SU-DHL-6 (cell line): ENCODE measurements at regions not wholly inside any gene's neighbourhood (a gene's known extent, or its start where the extent isn't known, plus 50 kb on each side); places are given as distances from the start of the nearest gene placed in this dataset.

ENCODE experiments used
- H2AFZ ChIP-seq: fragments of 200-600 bp; sonication (generic); 2 replicates; pipeline ENCODE4 v1.6.1; 2014; ENCODE audit warnings: low read depth, mild to moderate bottlenecking, moderate library complexity, mixed read lengths, antibody characterized with exemption, low read length; ENCODE audit not compliant: severe bottlenecking
- H3F3A ChIP-seq: fragments of 200-600 bp; shearing (Covaris generic); 2 replicates; pipeline ENCODE4 v1.6.0; 2016; ENCODE audit warnings: antibody characterized with exemption, mild to moderate bottlenecking; ENCODE audit not compliant: insufficient read depth
- H3K27ac ChIP-seq: fragments of 200-600 bp; sonication (generic); 2 replicates; pipeline ENCODE4 v1.5.1; 2016; ENCODE audit warnings: low read depth, mild to moderate bottlenecking, low read length, moderate library complexity, mixed read lengths
- H3K27me3 ChIP-seq: fragments of 200-600 bp; sonication (generic), shearing (Covaris generic); 2 replicates; pipeline ENCODE4 v1.6.0; 2014; ENCODE audit warnings: mild to moderate bottlenecking, low read length
- H3K36me3 ChIP-seq: fragments of 200-600 bp; sonication (generic); 2 replicates; pipeline ENCODE4 v1.6.1; 2014; ENCODE audit warnings: mild to moderate bottlenecking, low read length, mixed read lengths
- H3K4me2 ChIP-seq: fragments of 300-600, 200-600 bp; shearing (Covaris generic), sonication (generic); 2 replicates; pipeline ENCODE4 v1.6.0; 2014; ENCODE audit warnings: low read length, low read depth, mild to moderate bottlenecking; ENCODE audit not compliant: poor library complexity, severe bottlenecking
- H3K4me3 ChIP-seq: fragments of 200-600 bp; sonication (generic); 2 replicates; pipeline ENCODE4 v1.5.1; 2014; ENCODE audit warnings: antibody characterized with exemption, low read length, mild to moderate bottlenecking, mixed read lengths; ENCODE audit not compliant: insufficient read depth, poor library complexity, severe bottlenecking
- H3K79me2 ChIP-seq: fragments of 200-600 bp; sonication (generic); 2 replicates; pipeline ENCODE4 v1.6.1; 2014; ENCODE audit warnings: mild to moderate bottlenecking, low read length, moderate library complexity; ENCODE audit not compliant: insufficient read depth
- H3K9ac ChIP-seq: fragments of 200-600 bp; sonication (generic); 2 replicates; pipeline ENCODE4 v1.7.0; 2014; ENCODE audit warnings: mild to moderate bottlenecking, low read length
- H3K9me2 ChIP-seq: fragments of 200-600 bp; sonication (generic); replicated peaks from 2 replicates; pipeline ENCODE4 v1.6.1; 2014; ENCODE audit warnings: low read length; ENCODE audit not compliant: insufficient read depth
- H3K9me3 ChIP-seq: fragments of 200-600 bp; sonication (generic); 2 replicates; pipeline ENCODE4 v1.6.1; 2014; ENCODE audit warnings: low read length, mixed read lengths; ENCODE audit not compliant: insufficient read depth
- H4K20me1 ChIP-seq: fragments of 200-600 bp; sonication (generic); 2 replicates; pipeline ENCODE4 v1.6.1; 2014; ENCODE audit warnings: low read depth, mild to moderate bottlenecking, antibody characterized with exemption, low read length, moderate library complexity, mixed read lengths
- EZH2phosphoT487 ChIP-seq: fragments of 200-600 bp; sonication (generic), shearing (Covaris generic); conservative IDR thresholded peaks from 2 replicates; pipeline ENCODE4 v1.6.1; 2018; ENCODE audit warnings: mild to moderate bottlenecking, antibody characterized with exemption, low read length, moderate library complexity, mixed read lengths
- TF ChIP-seq, protein P1 (sequence below): fragments of 200-600 bp; sonication (generic); IDR thresholded peaks from one replicate; pipeline ENCODE4 v1.5.1; 2017; ENCODE audit warnings: antibody characterized with exemption, mild to moderate bottlenecking, low read length, moderate library complexity; ENCODE audit not compliant: insufficient read depth, poor library complexity, severe bottlenecking

DNA sequence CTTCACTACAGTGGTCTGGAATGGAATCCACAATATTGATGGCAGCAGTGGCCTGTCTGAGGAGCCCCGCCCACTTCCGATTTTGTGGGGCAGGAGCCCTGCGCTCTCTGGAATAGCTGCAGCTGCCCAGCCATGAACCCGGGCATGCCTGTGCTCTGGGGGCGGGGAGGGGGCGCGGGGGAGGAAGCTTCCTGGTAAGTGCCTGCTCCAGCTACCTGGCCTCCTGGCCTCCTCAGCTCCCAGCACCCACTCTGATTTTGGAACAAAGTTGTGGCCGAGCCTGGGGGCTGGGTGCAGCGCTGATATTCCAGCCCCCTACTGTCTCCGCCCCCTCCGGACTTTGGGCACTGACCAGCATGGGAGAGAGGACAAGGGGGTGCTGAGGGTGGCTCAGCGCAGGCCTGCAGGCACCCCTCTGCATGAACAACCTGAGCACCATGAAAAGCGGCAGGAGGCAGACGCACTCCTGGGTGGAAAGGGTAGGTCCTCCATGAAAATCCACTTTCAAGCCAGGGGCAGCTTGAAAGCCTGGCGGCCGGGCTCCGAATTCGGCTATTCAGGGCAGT, 972.7 kb upstream of the AGA start:
- Histone ChIP-seq H3K27me3 (no peaks in the 10 kb centered on the region), H4K20me1 (no peaks in the 10 kb centered on the region), H3K79me2 (no peaks in the 10 kb centered on the region), H3K4me2 (no peak overlapping the region), H3K4me3 (no peak overlapping the region), H3F3A (no peaks in the 10 kb centered on the region), H3K9ac (no peak overlapping the region), H3K36me3 (no peaks in the 10 kb centered on the region), H3K27ac (no peak overlapping the region), H3K9me3 (no peaks in the 10 kb centered on the region), H3K9me2 (no peaks in the 10 kb centered on the region), H2AFZ (no peak overlapping the region)
- no peak for TF ChIP-seq EZH2phosphoT487
- TF ChIP-seq, protein P1, sequence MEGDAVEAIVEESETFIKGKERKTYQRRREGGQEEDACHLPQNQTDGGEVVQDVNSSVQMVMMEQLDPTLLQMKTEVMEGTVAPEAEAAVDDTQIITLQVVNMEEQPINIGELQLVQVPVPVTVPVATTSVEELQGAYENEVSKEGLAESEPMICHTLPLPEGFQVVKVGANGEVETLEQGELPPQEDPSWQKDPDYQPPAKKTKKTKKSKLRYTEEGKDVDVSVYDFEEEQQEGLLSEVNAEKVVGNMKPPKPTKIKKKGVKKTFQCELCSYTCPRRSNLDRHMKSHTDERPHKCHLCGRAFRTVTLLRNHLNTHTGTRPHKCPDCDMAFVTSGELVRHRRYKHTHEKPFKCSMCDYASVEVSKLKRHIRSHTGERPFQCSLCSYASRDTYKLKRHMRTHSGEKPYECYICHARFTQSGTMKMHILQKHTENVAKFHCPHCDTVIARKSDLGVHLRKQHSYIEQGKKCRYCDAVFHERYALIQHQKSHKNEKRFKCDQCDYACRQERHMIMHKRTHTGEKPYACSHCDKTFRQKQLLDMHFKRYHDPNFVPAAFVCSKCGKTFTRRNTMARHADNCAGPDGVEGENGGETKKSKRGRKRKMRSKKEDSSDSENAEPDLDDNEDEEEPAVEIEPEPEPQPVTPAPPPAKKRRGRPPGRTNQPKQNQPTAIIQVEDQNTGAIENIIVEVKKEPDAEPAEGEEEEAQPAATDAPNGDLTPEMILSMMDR, result no peak

DNA sequence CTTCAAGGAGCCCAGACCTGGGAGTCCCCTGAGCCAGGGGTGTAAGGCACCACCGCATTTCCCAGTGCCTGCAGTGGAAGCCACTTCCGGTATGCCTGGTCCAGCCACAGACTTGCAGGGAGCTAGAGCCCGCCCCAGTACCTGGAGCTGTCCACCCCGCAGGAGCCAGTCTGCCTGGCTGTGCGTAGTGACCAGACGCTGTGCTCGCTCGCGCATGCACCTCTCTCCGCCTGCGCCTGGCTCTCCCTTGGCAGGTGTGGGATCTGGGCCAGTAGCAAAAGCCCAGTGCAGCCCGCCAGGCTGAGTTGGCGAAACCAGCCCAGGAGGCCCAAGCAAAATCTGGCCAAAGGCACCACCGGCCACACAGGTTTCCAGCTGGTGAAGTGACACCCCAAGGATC, 973.7 kb upstream of the AGA start:
- Histone ChIP-seq H4K20me1 (no peaks in the 10 kb centered on the region), H3K9me3 (no peaks in the 10 kb centered on the region), H3K9me2 (no peaks in the 10 kb centered on the region), H3K9ac (no peak overlapping the region), H3K36me3 (no peaks in the 10 kb centered on the region), H3K79me2 (no peaks in the 10 kb centered on the region), H3F3A (no peaks in the 10 kb centered on the region), H3K27me3 (no peaks in the 10 kb centered on the region), H3K4me3 (no peak overlapping the region), H3K27ac (no peak overlapping the region), H2AFZ (no peak overlapping the region), H3K4me2 (no peak overlapping the region)
- no peak for TF ChIP-seq EZH2phosphoT487
- TF ChIP-seq, protein P1, result no peak

DNA sequence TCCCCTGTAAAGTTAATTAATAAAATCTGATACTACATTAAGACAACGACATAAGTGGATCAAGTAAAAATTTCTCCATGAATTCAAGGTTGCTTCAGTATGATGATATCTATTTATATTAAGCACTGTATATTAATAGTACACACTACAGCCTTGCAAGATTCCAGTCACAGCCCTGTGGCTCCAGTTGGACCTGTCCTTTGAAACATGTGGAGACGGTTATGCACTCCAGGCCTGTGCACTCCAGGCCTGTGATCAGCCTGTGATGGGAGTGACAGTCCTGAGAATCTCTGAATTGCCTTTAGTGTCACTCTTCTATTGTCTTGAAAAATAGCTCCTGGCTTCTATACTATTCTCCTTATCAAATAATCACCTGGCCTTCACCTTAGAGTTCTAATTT, 981.1 kb upstream of the AGA start:
- Histone ChIP-seq H2AFZ (no peak overlapping the region), H3K9me3 (no peaks in the 10 kb centered on the region), H3K36me3 (no peaks in the 10 kb centered on the region), H3K4me2 (no peak overlapping the region), H3F3A (no peaks in the 10 kb centered on the region), H3K9ac (no peak overlapping the region), H3K9me2 (no peaks in the 10 kb centered on the region), H3K27ac (no peak overlapping the region), H3K4me3 (no peak overlapping the region), H3K79me2 (no peaks in the 10 kb centered on the region), H3K27me3 (no peaks in the 10 kb centered on the region), H4K20me1 (no peaks in the 10 kb centered on the region)
- TF ChIP-seq, protein P1, result no peak
- TF ChIP-seq EZH2phosphoT487, result no peak
